ENCODE measurements at regions not wholly inside any gene's neighbourhood (a gene's known extent, or its start where the extent isn't known, plus 50 kb on each side); places are given as distances from the start of the nearest gene placed in this dataset.

- no peak overlapping the region for H3K4me3 ChIP-seq (ENCODE audit: low read depth in 2 of 2, low read length in 1 of 2)
- DNase-seq: no peak
- H3K9ac ChIP-seq: no peak overlapping the region
- H3K27me3 ChIP-seq (ENCODE audit: insufficient read depth): no peaks in the 10 kb centered on the region
- H3K79me2 ChIP-seq (ENCODE audit: insufficient read depth): no peaks in the 10 kb centered on the region
- no peak overlapping the region for H3K4me2 ChIP-seq
- H3K27ac ChIP-seq (ENCODE audit: low read depth in 2 of 2, low read length in 1 of 2): no peak overlapping the region; a peak in 1 of 4 replicates
- H4K20me1 ChIP-seq (ENCODE audit: insufficient read depth): no peaks in the 10 kb centered on the region
- H3K9me2 ChIP-seq: no peaks in the 10 kb centered on the region
- no peaks in the 10 kb centered on the region for H3F3A ChIP-seq (replicated peaks; ENCODE audit: insufficient read depth)
- H3K4me1 ChIP-seq (ENCODE audit: control insufficient read depth in 1 of 2, insufficient read depth in 2 of 2, low read depth in 1 of 2, low read length in 1 of 2): no peaks in the 10 kb centered on the region; a peak in 1 of 4 replicates
- H3K36me3 ChIP-seq (replicated peaks in 1 of 2; ENCODE audit: control insufficient read depth in 1 of 2, insufficient read depth in 2 of 2, low read length in 1 of 2): no peaks in the 10 kb centered on the region
- H3K9me3 ChIP-seq: no peaks in the 10 kb centered on the region
- TF ChIP-seq TEAD4 (IDR thresholded peaks at IDR 0.05; ENCODE audit: borderline replicate concordance, insufficient read depth) (no peak), RFX5 (IDR thresholded peaks at IDR 0.05; ENCODE audit: low read length) (no peak), IRF3 (IDR thresholded peaks at IDR 0.05; ENCODE audit: low read depth, low read length) (no peak), POLR2AphosphoS5 (IDR thresholded peaks at IDR 0.05; ENCODE audit: low read depth, low read length) (no peak), RAD21 (IDR thresholded peaks at IDR 0.05; ENCODE audit: low read length) (no peak), EP300 (IDR thresholded peaks at IDR 0.05; ENCODE audit: borderline replicate concordance in 1 of 2, low read depth in 1 of 2, low read length in 1 of 2) (no peak), FOSL2 (IDR thresholded peaks at IDR 0.05; ENCODE audit: borderline replicate concordance, low read depth) (no peak), MEF2A (IDR thresholded peaks at IDR 0.05; ENCODE audit: borderline replicate concordance, low read depth) (no peak), YY1 (IDR thresholded peaks at IDR 0.05; ENCODE audit: low read depth) (no peak), TCF12 (IDR thresholded peaks at IDR 0.05) (no peak), NRF1 (IDR thresholded peaks at IDR 0.05; ENCODE audit: low read depth, low read length) (no peak), RCOR1 (IDR thresholded peaks at IDR 0.05; ENCODE audit: low read length) (no peak), GABPA (IDR thresholded peaks at IDR 0.05; ENCODE audit: low read depth) (no peak), REST (IDR thresholded peaks at IDR 0.05; ENCODE audit: low read depth, low read length) (no peak)
- WGBS (ENCODE audit: low lambda C conversion rate): 98% methylated on average over 5 of the region's 5 CpGs
- ChIA-PET CTCF (no interaction called here), POLR2A (no interaction called here)
- H2AFZ ChIP-seq (ENCODE audit: low read depth): no peak overlapping the region
These were observed 533.2 kb upstream of the TNP1 start for GRCh38 chr2:217392930-217393584.
